ENCODE measurements at regions not wholly inside any gene's neighbourhood (a gene's known extent, or its start where the extent isn't known, plus 50 kb on each side); places are given as distances from the start of the nearest gene placed in this dataset.

DNA sequence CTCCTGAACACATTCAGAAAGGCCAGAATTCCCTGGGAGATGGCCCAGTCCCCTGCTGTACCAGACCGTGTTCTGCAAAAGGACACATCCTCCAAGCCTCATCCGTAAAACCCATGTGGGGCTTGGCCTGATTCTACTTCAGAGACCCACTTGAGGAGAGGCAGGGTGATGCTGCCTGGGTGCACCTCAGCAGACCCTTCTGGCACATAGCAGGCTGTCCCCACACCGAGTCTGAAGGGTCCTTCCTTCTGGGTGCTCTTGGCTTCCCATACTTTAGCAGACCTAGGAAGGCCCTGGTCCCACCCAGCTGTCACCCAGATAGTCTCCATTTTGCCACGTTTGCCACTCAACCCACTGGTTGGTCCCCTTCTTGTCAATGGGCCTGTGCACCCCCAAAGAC is 270.1 kb upstream of the AGTR2 start:
- BruUV-seq (replicated peaks) = no TSS peak
- no peak for FAIRE-seq

More for the DNA sequence above, 270.1 kb upstream of the AGTR2 start:
- no peaks in the 10 kb centered on the region for H3K36me3 ChIP-seq (replicated peaks in 1 of 2; ENCODE audit: control insufficient read depth in 1 of 2, insufficient read depth in 2 of 2, low read length in 2 of 2)
- ChIA-PET POLR2A (no interaction called here), CTCF (ENCODE audit: low intra/inter-chr PET ratio, low total read pairs) (no interaction called here)
- H3K27ac ChIP-seq (ENCODE audit: extremely low read length, insufficient read depth, low read length) = no peak overlapping the region
- H3K4me2 ChIP-seq (ENCODE audit: low read depth, low read length) = no peak overlapping the region
- DNase-seq (ENCODE audit: low spot score) = no peak
- H4K20me1 ChIP-seq (ENCODE audit: insufficient read depth, low read length) = no peaks in the 10 kb centered on the region
- in situ Hi-C loops (cut with HindIII; ENCODE audit: extremely low pct_ligation_motif_present, low pct_unique_long_range_greater_than_20kb) (no loop called here), intact Hi-C loops (cut with micrococcal nuclease; ENCODE audit: unreplicated experiment) (no loop called here)
- H3K27me3 ChIP-seq (ENCODE audit: control insufficient read depth in 1 of 2, insufficient read depth in 2 of 2, low read length in 2 of 2) = no peaks in the 10 kb centered on the region
- WGBS (ENCODE audit: low lambda C conversion rate) = 0% methylated on average over 2 of the region's 4 CpGs
- peaks cover 11% of the 10 kb centered on the region for H3K4me1 ChIP-seq (ENCODE audit: insufficient read depth, low read length)
- ATAC-seq = no peak
- TF ChIP-seq SP2 (CRISPR knock-in tag; IDR thresholded peaks at IDR 0.05) (no peak), JARID2 (CRISPR knock-in tag; IDR thresholded peaks at IDR 0.05; ENCODE audit: insufficient replicate concordance) (no peak), ZNF382 (CRISPR knock-in tag; IDR thresholded peaks at IDR 0.05; ENCODE audit: borderline replicate concordance) (no peak), NFYC (CRISPR knock-in tag; IDR thresholded peaks at IDR 0.05) (no peak), ZNF713 (CRISPR knock-in tag; IDR thresholded peaks at IDR 0.05) (no peak), ZKSCAN5 (CRISPR knock-in tag; IDR thresholded peaks at IDR 0.05) (no peak), ZSCAN22 (CRISPR knock-in tag; IDR thresholded peaks at IDR 0.05) (no peak), ZNF615 (CRISPR knock-in tag; IDR thresholded peaks at IDR 0.05; ENCODE audit: borderline replicate concordance) (no peak), PPARG (CRISPR knock-in tag; conservative IDR thresholded peaks at IDR 0.05) (no peak), SP5 (CRISPR knock-in tag; IDR thresholded peaks at IDR 0.05; ENCODE audit: borderline replicate concordance, low read depth) (no peak), KAT7 (CRISPR knock-in tag; IDR thresholded peaks at IDR 0.05; ENCODE audit: borderline replicate concordance) (no peak), TBX3 (IDR thresholded peaks at IDR 0.05; ENCODE audit: borderline replicate concordance) (no peak), ZBTB1 (CRISPR knock-in tag; IDR thresholded peaks at IDR 0.05; ENCODE audit: borderline replicate concordance) (no peak), STAT5B (CRISPR knock-in tag; IDR thresholded peaks at IDR 0.05) (no peak)
- TF ChIP-seq, protein P1, sequence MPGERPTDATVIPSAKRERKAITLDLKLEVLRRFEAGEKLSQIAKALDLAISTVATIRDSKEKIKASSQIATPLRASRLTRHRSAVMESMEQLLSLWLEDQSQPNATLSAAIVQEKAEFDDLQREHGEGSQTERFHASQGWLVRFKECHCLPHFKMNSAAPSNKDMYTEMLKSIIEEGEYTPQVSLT (CRISPR knock-in tag; IDR thresholded peaks at IDR 0.05; ENCODE audit: borderline replicate concordance, low read depth) = no peak
- TF ChIP-seq, protein P2, sequence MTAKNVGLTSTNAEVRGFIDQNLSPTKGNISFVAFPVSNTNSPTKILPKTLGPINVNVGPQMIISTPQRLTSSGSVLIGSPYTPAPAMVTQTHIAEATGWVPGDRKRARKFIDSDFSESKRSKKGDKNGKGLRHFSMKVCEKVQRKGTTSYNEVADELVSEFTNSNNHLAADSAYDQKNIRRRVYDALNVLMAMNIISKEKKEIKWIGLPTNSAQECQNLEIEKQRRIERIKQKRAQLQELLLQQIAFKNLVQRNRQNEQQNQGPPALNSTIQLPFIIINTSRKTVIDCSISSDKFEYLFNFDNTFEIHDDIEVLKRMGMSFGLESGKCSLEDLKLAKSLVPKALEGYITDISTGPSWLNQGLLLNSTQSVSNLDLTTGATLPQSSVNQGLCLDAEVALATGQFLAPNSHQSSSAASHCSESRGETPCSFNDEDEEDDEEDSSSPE (CRISPR knock-in tag; IDR thresholded peaks at IDR 0.05) = no peak
- TF ChIP-seq, protein P3, sequence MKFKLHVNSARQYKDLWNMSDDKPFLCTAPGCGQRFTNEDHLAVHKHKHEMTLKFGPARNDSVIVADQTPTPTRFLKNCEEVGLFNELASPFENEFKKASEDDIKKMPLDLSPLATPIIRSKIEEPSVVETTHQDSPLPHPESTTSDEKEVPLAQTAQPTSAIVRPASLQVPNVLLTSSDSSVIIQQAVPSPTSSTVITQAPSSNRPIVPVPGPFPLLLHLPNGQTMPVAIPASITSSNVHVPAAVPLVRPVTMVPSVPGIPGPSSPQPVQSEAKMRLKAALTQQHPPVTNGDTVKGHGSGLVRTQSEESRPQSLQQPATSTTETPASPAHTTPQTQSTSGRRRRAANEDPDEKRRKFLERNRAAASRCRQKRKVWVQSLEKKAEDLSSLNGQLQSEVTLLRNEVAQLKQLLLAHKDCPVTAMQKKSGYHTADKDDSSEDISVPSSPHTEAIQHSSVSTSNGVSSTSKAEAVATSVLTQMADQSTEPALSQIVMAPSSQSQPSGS (CRISPR knock-in tag; IDR thresholded peaks at IDR 0.05) = no peak
- TF ChIP-seq, protein P4, sequence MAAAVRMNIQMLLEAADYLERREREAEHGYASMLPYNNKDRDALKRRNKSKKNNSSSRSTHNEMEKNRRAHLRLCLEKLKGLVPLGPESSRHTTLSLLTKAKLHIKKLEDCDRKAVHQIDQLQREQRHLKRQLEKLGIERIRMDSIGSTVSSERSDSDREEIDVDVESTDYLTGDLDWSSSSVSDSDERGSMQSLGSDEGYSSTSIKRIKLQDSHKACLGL (CRISPR knock-in tag; IDR thresholded peaks at IDR 0.05) = no peak
- TF ChIP-seq, protein P5, sequence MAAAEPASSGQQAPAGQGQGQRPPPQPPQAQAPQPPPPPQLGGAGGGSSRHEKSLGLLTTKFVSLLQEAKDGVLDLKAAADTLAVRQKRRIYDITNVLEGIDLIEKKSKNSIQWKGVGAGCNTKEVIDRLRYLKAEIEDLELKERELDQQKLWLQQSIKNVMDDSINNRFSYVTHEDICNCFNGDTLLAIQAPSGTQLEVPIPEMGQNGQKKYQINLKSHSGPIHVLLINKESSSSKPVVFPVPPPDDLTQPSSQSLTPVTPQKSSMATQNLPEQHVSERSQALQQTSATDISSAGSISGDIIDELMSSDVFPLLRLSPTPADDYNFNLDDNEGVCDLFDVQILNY (CRISPR knock-in tag; conservative IDR thresholded peaks at IDR 0.05) = no peak
- TF ChIP-seq, protein P6, sequence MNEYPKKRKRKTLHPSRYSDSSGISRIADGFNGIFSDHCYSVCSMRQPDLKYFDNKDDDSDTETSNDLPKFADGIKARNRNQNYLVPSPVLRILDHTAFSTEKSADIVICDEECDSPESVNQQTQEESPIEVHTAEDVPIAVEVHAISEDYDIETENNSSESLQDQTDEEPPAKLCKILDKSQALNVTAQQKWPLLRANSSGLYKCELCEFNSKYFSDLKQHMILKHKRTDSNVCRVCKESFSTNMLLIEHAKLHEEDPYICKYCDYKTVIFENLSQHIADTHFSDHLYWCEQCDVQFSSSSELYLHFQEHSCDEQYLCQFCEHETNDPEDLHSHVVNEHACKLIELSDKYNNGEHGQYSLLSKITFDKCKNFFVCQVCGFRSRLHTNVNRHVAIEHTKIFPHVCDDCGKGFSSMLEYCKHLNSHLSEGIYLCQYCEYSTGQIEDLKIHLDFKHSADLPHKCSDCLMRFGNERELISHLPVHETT (CRISPR knock-in tag; conservative IDR thresholded peaks at IDR 0.05) = no peak
- H3K4me3 ChIP-seq (replicated peaks in 1 of 3; ENCODE audit: insufficient read depth in 1 of 3, low read depth in 2 of 3, low read length in 3 of 3) = no peak overlapping the region
- H3K9ac ChIP-seq (ENCODE audit: insufficient read depth, low read depth, low read length) = no peak overlapping the region
- no peak overlapping the region for H2AFZ ChIP-seq (ENCODE audit: low read length)
- H3K9me3 ChIP-seq (ENCODE audit: low read length) = no peaks in the 10 kb centered on the region
- no peaks in the 10 kb centered on the region for H3K79me2 ChIP-seq (ENCODE audit: insufficient read depth, low read length)
